HG02678 (cell line): ENCODE measurements at regions not wholly inside any gene's neighbourhood (a gene's known extent, or its start where the extent isn't known, plus 50 kb on each side); places are given as distances from the start of the nearest gene placed in this dataset.
A peak's percentile ranks its signal among the peaks of the same experiment; 100 is the strongest.
"Not testable (repeated sequence)": the region's sequence is repeated elsewhere in the genome, so short reads cannot be mapped to it uniquely, and the experiment has no call there.

Experiments
- ATAC-seq: cut with Tn5 transposase; IDR thresholded peaks from one replicate; pipeline ENCODE4 v1.9.1; 2021; ENCODE audit warnings: mild to moderate bottlenecking, moderate library complexity; ENCODE audit not compliant: unreplicated experiment

DNA sequence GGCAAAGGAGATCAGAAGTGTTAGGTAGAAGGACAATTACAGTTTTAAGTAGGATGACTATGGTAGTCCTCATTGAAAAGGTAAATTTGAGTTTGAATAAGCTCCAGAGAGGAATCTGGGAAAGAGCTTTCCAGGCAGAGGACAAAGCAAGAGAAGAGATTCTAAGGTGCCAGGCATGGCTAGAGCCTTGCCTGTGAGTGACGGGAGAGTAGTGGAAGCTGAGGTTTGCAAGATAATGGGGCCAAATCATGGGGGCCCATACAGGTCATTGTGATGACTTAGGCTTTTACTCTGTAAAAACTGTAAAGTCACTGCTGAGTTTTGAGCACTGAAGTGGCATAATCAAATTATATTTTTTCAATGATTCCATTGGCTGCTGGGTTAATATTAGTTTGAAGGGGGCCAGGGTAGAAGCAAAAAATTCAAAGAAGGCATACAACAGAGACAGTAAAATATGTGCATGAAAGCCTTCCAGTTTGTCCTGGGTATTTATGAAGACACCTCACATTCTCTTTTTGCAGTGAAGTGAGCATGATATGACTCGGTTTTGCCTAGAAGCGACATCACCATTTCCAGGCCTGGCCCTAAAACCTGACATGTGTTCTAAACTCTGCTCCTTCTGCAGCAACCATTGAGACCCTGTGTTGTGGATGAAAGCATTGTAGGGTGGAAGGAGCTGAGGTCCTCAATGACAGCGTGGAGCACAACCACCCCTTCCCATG lies 279.8 kb upstream of the TNC start:
- no peak for ATAC-seq

DNA sequence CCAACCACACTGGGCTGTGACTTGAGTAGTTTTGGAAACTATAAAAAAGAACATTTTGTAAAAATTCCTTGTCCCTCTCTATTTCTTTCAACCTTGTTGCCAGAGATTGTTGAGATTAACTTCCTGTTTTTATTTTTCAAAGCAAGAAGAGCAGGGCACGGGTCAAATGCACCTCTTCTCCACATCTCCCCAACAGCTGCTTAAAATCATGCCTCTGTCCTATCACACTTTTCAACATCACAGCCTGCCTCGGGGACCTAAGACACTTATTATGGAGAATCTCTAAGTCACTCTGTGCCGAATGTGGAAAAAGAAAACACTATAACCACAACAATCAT lies 280.3 kb upstream of the TNC start:
- ATAC-seq = no peak

DNA sequence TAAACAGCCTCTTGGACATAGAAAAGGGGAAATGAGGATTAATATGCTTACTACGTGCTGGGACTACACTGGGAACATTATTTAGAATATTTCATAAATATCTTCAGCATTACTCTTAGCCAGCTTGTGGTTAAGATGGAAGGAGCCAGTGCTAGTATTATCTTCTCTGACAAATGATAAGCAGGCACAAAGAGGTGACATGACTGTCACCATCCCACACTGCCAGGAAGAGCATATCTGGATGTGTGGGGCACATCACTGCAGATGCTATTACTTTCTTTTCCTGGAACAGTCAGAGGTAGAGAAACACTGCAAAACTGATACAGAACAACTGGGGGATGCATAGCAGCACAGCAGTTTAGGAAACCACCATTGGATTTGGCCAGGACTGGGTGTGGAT lies 281.0 kb upstream of the TNC start:
- ATAC-seq = no peak

DNA sequence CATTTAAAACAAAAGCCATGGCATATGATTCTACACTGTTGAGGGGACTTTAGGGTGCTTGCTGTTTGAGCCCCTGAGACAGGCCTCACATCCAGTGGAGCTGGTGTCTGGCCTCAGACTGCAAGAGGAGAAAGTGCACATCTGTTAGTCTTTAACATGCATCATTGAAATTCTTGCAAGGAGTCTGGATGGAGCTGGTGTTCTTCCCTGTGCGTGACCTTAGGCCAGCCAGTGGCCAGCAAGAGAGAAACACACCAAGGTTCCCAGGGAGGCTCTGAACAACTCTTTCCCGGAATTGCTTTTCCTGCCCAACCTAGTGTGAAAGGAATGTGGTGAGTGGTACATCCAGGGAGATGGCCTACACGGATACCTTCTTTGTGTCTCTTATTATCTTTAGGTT lies 282.8 kb upstream of the TNC start:
- no peak for ATAC-seq

DNA sequence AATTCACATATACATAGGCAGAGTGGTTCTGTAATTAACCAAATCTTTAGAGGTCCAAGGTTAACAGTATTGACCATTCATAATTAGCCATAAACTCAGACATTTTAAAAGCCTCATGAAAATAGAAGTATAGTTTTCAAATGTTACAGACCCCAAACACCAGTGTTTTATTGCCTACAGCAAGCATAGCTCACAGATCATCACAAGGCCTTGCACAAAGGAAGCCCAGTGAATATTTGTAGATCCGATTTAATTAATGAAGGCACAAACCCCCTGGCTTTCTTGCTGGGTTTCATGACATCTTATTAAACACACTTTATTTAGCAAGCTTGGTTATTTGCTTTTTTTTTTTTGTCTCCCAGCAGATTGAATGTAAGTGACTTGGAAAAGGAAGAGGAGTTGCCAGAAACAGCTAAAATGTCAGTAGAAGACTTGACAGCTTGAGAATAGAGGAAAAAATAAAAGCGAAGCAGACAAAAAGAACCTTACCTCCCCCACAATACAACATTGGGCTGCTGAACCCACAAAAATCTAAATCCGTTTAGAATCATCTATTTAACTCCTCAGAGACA lies 283.9 kb upstream of the TNC start:
- no peak for ATAC-seq

DNA sequence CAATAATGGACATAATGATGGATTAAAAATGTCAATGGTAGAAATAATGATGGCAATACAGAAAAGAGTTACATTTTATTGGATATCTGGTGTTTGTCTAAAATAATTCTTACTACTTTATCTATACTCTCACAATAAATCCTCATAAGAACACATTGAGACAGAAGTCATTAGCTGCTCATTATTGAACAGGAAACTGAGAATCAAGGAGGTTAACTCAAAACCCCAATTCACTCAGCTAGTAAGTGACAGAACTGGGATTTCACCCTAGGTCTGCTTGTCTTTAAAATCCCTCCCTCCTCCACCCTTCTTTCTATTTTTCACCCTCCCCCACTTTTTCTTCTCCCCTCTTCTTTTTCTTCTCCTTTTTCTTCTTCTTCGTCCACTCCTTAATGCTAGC lies 285.8 kb upstream of the TNC start:
- ATAC-seq = no peak

DNA sequence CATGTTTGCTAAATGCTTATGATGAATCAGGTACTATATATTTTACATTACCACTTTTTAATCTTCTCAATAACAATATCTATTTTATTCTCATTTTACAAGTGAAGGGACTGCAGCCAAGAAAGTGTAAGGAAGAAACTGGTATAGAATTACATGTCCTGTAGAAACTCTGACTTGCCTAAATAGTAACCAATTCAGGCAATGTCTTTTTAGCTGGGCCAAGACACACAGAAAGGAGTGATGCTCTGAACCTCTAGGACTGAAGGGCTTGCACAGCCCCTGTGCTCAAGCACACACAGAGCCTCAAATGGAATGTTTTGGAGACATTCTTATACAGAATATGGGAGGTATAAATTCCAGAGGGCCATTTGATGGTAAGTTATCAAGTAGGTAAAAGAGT lies 286.4 kb upstream of the TNC start:
- no peak for ATAC-seq

DNA sequence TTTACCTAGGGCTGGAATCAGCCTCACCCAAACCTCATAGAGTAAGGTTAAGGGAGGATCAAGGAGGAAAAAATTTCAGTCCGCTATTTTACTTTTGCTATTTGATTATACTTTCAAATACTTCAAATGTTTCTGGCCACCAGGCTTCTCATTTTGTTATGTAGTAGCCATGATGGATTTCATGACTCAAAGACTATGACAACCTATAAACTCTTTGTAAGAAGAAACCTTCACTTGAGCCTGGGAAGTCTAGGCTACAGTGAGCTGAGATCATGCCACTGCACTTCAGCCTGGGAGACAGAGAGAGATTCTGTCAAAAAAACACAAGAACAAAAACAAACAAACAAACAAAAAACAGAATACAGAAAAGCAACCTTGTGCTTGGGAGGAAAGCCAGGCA lies 293.6 kb upstream of the TNC start:
- no peak for ATAC-seq

DNA sequence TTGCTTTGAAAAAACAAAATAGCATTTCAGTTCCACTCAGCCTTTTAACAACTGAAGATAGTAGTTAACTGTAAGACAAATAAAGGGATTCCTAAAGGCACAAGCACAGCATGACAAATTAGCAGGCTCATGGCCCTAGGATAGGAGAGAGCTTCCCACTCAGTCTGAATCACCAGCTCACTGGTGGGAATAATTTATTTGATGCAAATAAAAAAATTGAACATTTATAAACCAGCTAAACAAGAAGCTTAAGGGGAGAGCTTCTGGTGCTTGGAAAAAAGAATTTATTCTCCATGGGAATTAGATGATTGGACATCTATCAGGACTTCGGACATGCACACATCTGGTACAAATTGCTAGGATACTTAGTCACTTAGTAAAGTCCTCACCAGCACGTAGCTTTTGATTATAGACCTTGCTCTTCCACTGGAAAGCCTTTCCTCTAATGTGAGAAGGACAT lies 294.1 kb upstream of the TNC start:
- ATAC-seq = no peak

DNA sequence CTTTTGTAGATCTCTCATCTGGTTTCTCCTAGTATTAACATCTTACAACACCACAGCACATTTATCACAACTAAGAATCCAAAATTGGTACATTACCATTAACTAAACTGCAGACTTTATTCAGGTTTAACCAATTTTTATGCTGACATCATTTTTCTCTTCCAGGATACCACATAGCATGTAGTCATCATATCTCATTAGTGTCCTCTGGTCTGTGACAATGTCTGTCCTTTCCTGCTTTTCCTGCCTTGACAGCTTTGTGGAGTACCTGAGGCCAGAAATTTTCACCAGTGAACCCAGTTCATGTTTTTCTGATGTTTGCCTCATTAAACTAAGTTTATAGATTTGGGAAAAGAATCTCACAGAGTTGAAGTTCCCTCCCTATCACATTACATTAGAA lies 294.7 kb upstream of the TNC start:
- ATAC-seq = no peak

DNA sequence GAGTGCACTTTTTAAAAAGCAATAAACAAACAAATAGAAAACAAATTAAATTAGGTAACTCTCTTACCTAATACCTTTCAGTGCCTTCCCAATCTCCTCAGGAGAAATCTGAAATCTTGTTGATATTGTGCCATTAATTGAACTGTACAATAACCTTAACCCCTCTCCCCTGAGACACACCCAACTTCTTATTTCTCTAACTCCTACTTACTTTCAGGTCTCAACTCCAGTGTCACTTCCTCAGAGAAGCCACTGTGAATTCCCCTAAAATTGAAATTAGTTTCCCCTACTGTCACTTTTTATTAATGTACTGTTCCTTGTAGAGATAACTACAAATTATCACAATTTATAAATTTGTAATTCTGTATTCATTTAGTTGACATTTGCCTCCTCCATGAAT lies 295.3 kb upstream of the TNC start:
- ATAC-seq = peak; percentile 52

DNA sequence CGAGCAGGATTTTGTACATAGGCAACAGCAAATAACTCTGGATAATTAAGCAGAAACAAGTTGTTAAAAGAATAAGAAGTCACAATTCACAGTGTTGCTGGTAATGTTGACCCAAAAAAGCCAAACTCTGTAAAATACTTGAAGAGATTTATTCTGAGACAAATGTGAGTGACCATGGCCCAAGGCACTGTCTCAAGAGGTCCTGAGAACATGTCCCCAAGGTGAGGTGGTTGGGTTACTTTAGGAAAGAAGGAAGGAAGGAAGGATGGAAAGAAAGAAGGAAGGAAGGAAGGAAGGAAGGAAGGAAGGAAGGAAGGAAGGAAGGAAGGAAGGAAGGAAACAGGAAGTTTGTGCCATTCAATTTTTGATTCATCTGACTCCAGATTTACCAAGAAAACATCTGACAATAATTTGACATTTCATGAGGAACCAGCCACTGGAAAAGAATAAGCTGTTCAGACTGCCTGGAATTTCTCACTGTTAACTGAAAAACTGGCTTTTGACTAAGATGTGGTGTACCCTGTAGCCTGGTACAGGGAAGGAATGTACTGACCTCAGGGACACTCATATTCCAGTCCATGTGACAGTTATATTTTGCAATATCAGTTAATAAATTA lies 295.9 kb upstream of the TNC start:
- no peak for ATAC-seq

DNA sequence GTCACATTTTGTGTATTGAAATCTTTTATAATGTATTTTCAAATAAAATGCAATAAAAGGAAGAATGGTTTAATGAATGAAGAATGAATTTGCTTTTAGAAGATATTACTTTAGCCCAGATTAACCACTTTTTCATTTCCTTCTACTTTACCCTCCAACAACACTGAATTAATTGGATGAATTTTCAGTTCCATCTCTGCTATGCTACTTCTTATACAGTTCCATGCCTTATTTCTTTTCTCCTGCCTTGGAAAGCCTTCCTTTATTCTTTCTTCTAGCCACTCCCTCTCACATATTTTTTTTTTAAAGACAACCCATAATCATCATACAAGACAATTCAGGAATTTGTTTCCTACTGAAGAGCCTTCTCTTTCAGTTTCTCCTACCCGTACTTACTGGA lies 296.6 kb upstream of the TNC start:
- ATAC-seq = no peak

DNA sequence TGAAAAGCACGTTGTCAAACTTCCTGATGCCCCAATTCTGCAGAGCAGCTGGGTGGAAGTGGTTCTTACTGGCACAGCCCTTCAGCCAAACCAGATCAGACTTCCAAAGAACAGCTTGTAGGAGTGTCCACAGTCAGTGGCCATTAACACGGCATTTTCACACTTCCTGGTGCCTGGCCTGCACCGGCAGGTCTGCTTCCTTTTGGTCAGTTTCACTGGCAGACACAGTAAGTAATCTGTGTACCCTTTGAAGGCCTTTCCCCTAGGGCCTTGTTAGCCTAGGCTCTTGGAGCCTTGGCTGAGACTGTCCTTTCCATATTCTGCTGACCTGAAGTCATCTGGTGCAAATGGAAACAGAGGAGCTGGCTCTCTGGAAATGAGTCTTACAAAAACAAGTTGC lies 297.5 kb upstream of the TNC start:
- ATAC-seq = no peak

DNA sequence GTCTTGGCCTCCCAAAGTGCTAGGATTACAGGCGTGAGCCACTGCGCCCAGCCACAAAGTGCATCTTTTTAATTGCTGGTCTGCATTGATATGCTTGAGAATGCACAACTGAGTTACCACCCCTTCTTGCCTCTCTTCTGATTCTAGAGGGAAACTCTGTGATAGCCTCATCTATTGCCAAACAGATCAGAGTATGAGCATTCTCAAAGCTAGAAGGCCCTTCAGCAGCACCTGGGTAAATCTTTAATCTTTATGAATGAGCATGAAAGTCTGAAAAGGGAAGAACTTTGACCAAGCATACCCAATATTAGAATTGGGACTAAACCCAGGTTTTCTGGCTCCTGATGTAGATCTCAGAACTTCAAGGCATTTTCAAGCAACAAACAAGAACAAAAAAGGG lies 298.3 kb upstream of the TNC start:
- ATAC-seq = peak; percentile 81

DNA sequence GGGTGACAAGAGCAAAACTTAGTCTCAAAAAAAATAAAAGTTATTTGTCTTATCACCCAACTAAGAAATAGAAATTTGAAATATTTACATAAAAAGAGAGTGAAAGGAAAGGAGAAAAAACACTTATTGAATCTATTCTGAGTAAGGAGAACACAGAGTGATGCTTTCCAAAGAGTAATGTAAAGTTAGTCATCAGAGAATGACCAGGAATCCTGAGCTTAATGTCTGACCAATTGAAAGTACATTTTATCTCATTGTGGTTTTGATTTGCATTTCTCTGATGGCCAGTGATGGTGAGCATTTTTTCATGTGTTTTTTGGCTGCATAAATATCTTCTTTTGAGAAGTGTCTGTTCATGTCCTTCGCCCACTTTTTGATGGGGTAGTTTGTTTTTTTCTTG lies 300.2 kb upstream of the TNC start:
- not testable (repeated sequence) for ATAC-seq

DNA sequence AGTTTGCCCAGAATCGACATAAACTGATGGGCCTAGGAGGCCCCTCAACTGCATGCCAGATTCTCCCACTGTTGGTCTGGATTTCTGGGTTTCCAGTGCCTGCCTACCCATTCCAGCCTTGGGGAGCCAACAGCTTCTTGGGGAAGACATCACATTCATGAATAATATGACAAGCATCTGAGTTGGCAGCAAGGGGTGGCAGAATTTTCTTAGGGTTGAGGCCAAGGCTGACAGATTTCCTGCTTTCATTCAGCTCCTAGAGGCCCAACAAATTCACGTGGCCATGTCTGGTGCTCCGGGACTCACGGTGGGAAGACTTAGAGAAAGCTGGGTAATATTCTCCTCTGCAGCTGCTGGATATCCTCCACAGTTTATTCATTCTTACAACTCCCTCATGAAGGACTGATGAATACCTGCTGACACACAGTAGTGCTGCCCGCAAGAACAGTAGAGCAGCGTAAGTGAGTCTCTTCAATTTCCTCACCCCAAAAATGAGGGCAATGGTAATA lies 305.0 kb upstream of the TNC start:
- ATAC-seq = no peak

DNA sequence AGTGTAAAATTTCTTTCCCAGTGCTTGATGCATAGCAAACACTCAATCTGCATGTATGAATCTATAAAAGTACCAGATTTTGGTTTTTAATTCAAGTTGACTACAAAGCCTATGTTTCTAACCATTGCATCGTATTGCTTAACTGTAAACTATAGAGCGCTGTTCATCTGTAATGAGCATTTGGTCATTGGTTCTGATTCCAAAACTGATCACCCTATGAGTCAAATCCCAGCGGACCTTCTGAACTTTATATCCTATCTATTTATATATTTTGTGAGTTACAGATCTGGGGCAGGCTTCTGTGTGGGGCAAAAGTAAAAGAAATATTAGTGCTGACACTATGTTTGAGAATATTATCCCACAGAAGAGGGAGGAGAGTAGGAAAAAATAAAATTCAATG lies 305.7 kb upstream of the TNC start:
- no peak for ATAC-seq

DNA sequence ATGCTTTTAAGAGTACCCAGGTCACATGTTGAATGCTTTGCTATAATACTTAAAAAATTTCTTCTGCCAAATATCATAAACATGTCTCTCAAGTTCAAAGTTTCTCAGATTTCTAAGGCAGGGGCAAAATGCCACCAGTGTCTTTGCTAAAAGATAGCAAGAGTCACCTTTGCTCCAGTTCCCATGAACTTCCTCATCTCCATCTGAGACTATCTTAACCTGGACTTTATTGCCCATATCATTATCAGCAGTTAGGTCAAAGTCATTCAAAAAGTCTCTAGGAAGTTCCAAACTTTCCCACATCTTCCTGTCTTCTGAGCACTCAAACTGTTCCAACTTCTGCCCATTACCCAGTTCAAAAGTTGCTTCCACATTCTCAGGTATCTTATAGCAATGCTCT lies 307.6 kb upstream of the TNC start:
- ATAC-seq = no peak

DNA sequence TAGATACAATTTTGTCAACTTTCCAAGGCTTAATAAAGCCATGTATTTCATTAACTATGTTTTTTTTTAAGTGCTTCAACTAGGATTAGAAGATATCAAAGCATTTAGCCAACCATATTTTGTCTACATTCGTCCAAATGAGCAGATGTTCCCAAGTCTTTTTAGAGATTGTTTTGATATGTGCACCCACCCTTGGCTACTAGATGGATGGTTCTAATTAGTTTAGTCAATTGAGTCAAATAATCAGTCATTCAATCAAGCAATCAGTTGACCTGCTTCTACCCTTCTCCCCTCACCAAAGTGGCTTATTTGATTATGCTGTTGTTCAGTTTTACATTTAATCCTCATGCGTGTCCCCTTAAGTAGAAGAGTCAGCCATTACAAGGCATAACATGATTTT lies 319.5 kb upstream of the TNC start:
- ATAC-seq = no peak

DNA sequence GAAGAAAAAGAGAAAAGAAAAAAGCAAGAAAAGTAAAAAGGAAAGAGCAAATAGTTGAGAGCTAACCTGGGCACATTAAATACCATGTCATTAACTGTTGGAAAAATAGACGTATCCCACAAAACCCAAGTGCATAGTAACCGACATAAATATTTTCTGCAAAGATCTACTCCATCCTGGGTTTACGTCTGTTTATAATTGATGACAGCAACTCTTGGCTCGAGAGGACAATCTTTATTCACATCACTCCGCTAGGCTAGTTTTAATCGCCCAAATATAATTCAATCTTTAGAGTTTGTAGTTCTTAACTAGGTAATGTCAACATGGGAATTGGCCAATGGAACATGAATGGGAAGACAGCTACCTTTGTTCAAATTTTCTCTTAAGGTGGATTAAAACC lies 321.7 kb upstream of the TNC start:
- no peak for ATAC-seq

DNA sequence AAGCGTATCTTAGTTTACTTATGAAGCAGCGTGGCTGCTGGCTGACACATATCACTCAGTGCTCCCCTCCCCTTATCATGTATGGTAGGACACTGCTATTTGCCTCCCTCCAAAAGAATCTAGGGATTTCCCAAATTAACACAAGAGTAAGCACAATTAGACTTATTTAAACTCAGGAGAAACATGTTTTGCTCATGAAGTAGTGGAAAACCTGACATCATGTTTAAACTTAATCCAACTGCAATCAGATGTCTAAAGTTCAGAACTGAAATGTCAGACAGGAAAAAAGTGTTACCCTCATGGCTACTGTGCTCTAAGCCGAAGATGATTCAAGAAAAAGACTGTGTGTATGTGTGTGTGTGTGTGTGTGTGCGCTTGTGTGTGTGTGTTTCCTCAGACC lies 324.1 kb upstream of the TNC start:
- no peak for ATAC-seq

DNA sequence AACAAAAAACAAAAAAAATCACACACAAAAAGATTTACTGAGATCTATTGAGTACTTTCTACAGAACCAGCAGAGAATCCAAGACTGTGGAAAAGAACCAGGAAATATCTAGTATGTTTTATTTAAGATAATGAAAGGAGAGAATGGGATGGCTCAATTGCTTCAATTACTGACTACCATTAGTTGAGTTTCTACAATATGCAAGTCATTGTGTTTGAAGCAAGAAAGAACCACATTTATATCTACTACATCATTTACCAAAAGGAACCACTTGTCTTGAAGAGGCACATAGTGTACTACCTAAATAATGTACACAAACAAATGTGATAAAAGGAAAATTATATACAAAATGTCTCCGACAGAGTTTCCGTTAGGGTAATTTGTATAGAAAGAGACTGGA lies 325.9 kb upstream of the TNC start:
- no peak for ATAC-seq
